K562 (cell line): ENCODE measurements at regions not wholly inside any gene's neighbourhood (a gene's known extent, or its start where the extent isn't known, plus 50 kb on each side); places are given as distances from the start of the nearest gene placed in this dataset.

Experiments used
- ATAC-seq: fragments of 200-7000 bp; cut with Tn5 transposase; 3 replicates; pipeline ENCODE4 v1.9.1; 2020; ENCODE audit warnings: moderate library complexity
- BruUV-seq: library from RNA; stranded (reverse); fragments of 400-500 nt; replicated peaks from 2 replicates; lab custom pipeline; 2021; lab: Mats Ljungman, UMichigan
- CTCF ChIA-PET: fragments of 300-600 bp; formaldehyde crosslinking; extraction: SDS; loops from one replicate; lab custom pipeline; 2021; ENCODE audit warnings: low intra/inter-chr PET ratio; lab: Yijun Ruan, JAX
- POLR2A ChIA-PET: fragments of 300-600, 350-650 bp; sonication (Branson Sonifier 250); formaldehyde crosslinking; extraction: SDS; loops from one replicate; lab custom pipeline; 2021; ENCODE audit warnings: antibody characterized with exemption, inconsistent platforms; lab: Yijun Ruan, JAX
- DNase-seq, 4 experiments: peaks; one replicate each; pipeline versions ENCODE4 v3.0.0 to v3.0.0-alpha.2; 2011 to 2018; ENCODE audit warnings: low spot score in 3 of 4, mixed read lengths in 3 of 4; ENCODE audit errors: extremely low read depth in 1 of 4
- FAIRE-seq: peaks from 2 replicates; lab custom pipeline; 2011; peaks lifted over from hg19 to GRCh38; lab: Jason Lieb, UNC
- H2AFZ ChIP-seq: 2 replicates; pipeline ENCODE4 v1.6.0; 2011; ENCODE audit warnings: low read depth, low read length, control low read depth, inconsistent platforms
- H3K27ac ChIP-seq: fragments of 200-600 bp; 3 replicates; pipeline ENCODE4 v1.8.0; 2011; ENCODE audit warnings: low read depth, mild to moderate bottlenecking, control low read depth, inconsistent platforms, low read length, moderate library complexity, mixed read lengths; ENCODE audit errors: extremely low read depth
- H3K27me3 ChIP-seq, 2 experiments: fragments of 300-600 bp in 1 of 2; 2 replicates in 1 of 2; 3 replicates in 1 of 2; pipeline versions ENCODE4 v1.6.0 to v1.8.0; 2011; ENCODE audit warnings: inconsistent platforms in 2 of 2, low read length in 2 of 2, mild to moderate bottlenecking in 1 of 2, mixed read lengths in 1 of 2, moderate library complexity in 1 of 2; ENCODE audit not compliant: control insufficient read depth in 2 of 2, insufficient read depth in 2 of 2
- H3K36me3 ChIP-seq: fragments of 300-600 bp; 3 replicates; pipeline ENCODE4 v1.8.0; 2011; ENCODE audit warnings: mild to moderate bottlenecking, low read length, inconsistent platforms; ENCODE audit not compliant: control insufficient read depth, insufficient read depth
- H3K4me1 ChIP-seq, 2 experiments: fragments of 200-600 bp in 1 of 2; replicated peaks in 1 of 2; 2 replicates in 1 of 2; 3 replicates in 1 of 2; pipeline versions ENCODE4 v1.5.1 to v1.8.0; 2011; ENCODE audit warnings: inconsistent platforms in 2 of 2, low read length in 2 of 2, mild to moderate bottlenecking in 1 of 2, mixed read lengths in 1 of 2, moderate library complexity in 1 of 2; ENCODE audit not compliant: control insufficient read depth in 2 of 2, insufficient read depth in 2 of 2
- H3K4me2 ChIP-seq: 2 replicates; pipeline ENCODE4 v1.6.1; 2011; ENCODE audit warnings: low read length, control low read depth, inconsistent platforms, mixed read lengths; ENCODE audit not compliant: insufficient read depth
- H3K4me3 ChIP-seq: fragments of 200-600 bp; sonication (generic), shearing (Covaris generic); 2 replicates; pipeline ENCODE4 v1.5.1; 2016; ENCODE audit warnings: control low read depth, inconsistent platforms
- H3K79me2 ChIP-seq: fragments of 200-600 bp; 3 replicates; pipeline ENCODE4 v1.8.0; 2011; ENCODE audit warnings: low read length, inconsistent platforms; ENCODE audit not compliant: control insufficient read depth, insufficient read depth
- H3K9ac ChIP-seq, 2 experiments: 2 replicates each; pipeline versions ENCODE4 v1.6.0 to v1.6.1; 2011; ENCODE audit warnings: low read depth in 2 of 2, low read length in 2 of 2, control low read depth in 1 of 2, inconsistent platforms in 1 of 2, mild to moderate bottlenecking in 1 of 2, mixed read lengths in 1 of 2; ENCODE audit not compliant: insufficient read depth in 1 of 2
- H3K9me1 ChIP-seq: one replicate; pipeline ENCODE4 v1.6.0; 2011; ENCODE audit warnings: inconsistent platforms, mild to moderate bottlenecking, low read length, moderate library complexity; ENCODE audit not compliant: control insufficient read depth, insufficient read depth
- H3K9me3 ChIP-seq: replicated peaks from 2 replicates; pipeline ENCODE4 v1.5.1; 2011; ENCODE audit warnings: low read depth, low read length, inconsistent platforms; ENCODE audit not compliant: control insufficient read depth, insufficient read depth
- H4K20me1 ChIP-seq: replicated peaks from 2 replicates; pipeline ENCODE4 v1.6.1; 2011; ENCODE audit warnings: low read length, inconsistent platforms, mixed read lengths; ENCODE audit not compliant: control insufficient read depth, insufficient read depth
- GABPB1 ChIP-seq: sonication (generic); formaldehyde crosslinking; IDR thresholded peaks from 2 replicates; pipeline ENCODE4 v1.8.0; 2022; ENCODE audit warnings: mild to moderate bottlenecking, missing genetic modification reagents
- ZFX ChIP-seq: sonication (generic); formaldehyde crosslinking; IDR thresholded peaks from 2 replicates; pipeline ENCODE4 v1.8.0; 2022; ENCODE audit warnings: mild to moderate bottlenecking, missing genetic modification reagents, moderate library complexity
- WGBS: fragments of 100-300 bp; shearing (Covaris generic); methylation state at CpG from one replicate; pipeline ENCODE4 v1.1.6; 2016; ENCODE audit warnings: low coverage, mixed read lengths; ENCODE audit not compliant: insufficient coverage; ENCODE audit errors: missing lambda C conversion rate; 5-methylcytosine and 5-hydroxymethylcytosine counted together
- in situ Hi-C: fragments of 300-500 bp; cut with MboI; formaldehyde crosslinking; loops from 4 replicates; pipeline ENCODE4 v1.15.0; 2018; ENCODE audit warnings: inconsistent platforms, mixed read lengths
- intact Hi-C: fragments of 100-400 bp; cut with micrococcal nuclease; formaldehyde crosslinking; loops from 2 replicates; pipeline ENCODE4 v1.14.2; 2022
- TF ChIP-seq, protein P1 (sequence below): fragments of 450-650 bp; IDR thresholded peaks from 2 replicates; pipeline ENCODE4 v1.6.1; 2016
- TF ChIP-seq, protein P2 (sequence below): fragments of 250-450 bp; sonication (Bioruptor Pico); IDR thresholded peaks from 2 replicates; pipeline ENCODE4 v1.8.0; 2022; ENCODE audit warnings: inconsistent platforms, mild to moderate bottlenecking, moderate library complexity, borderline replicate concordance
- TF ChIP-seq, protein P3 (sequence below): fragments of 450-650 bp; IDR thresholded peaks from 2 replicates; pipeline ENCODE4 v1.6.1; 2017; ENCODE audit warnings: antibody characterized with exemption
- TF ChIP-seq, protein P4 (sequence below): fragments of 200-600 bp; sonication (generic); IDR thresholded peaks from one replicate; pipeline ENCODE4 v1.6.1; 2012; ENCODE audit warnings: mild to moderate bottlenecking, low read depth, low read length, inconsistent platforms

DNA sequence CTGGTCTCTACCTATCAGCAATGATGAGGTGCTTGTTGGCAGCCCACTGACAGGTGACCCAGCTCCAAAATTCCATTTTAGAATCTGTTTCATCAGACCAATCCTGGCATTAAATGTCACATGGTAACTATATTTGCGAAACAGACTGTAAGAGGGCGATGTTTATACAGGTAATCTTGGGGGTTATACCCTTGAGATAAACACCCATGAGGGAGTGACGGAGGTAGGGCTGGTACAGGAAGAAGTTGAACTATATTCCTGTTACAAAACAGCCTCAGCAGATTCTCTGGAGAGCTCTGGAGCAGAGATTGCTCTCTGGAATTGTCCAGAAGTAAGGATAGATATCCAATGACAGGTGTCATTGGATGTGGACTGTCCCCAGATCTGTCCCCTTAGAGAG is 444.8 kb upstream of the DPP6 start:
- in situ Hi-C loops: no loop called here
- TF ChIP-seq, protein P1, sequence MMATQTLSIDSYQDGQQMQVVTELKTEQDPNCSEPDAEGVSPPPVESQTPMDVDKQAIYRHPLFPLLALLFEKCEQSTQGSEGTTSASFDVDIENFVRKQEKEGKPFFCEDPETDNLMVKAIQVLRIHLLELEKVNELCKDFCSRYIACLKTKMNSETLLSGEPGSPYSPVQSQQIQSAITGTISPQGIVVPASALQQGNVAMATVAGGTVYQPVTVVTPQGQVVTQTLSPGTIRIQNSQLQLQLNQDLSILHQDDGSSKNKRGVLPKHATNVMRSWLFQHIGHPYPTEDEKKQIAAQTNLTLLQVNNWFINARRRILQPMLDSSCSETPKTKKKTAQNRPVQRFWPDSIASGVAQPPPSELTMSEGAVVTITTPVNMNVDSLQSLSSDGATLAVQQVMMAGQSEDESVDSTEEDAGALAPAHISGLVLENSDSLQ: no peak
- TF ChIP-seq, protein P2, sequence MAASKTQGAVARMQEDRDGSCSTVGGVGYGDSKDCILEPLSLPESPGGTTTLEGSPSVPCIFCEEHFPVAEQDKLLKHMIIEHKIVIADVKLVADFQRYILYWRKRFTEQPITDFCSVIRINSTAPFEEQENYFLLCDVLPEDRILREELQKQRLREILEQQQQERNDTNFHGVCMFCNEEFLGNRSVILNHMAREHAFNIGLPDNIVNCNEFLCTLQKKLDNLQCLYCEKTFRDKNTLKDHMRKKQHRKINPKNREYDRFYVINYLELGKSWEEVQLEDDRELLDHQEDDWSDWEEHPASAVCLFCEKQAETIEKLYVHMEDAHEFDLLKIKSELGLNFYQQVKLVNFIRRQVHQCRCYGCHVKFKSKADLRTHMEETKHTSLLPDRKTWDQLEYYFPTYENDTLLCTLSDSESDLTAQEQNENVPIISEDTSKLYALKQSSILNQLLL (CRISPR knock-in tag): no peak
- TF ChIP-seq, protein P3, sequence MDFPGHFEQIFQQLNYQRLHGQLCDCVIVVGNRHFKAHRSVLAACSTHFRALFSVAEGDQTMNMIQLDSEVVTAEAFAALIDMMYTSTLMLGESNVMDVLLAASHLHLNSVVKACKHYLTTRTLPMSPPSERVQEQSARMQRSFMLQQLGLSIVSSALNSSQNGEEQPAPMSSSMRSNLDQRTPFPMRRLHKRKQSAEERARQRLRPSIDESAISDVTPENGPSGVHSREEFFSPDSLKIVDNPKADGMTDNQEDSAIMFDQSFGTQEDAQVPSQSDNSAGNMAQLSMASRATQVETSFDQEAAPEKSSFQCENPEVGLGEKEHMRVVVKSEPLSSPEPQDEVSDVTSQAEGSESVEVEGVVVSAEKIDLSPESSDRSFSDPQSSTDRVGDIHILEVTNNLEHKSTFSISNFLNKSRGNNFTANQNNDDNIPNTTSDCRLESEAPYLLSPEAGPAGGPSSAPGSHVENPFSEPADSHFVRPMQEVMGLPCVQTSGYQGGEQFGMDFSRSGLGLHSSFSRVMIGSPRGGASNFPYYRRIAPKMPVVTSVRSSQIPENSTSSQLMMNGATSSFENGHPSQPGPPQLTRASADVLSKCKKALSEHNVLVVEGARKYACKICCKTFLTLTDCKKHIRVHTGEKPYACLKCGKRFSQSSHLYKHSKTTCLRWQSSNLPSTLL: no peak
- TF ChIP-seq, protein P4, sequence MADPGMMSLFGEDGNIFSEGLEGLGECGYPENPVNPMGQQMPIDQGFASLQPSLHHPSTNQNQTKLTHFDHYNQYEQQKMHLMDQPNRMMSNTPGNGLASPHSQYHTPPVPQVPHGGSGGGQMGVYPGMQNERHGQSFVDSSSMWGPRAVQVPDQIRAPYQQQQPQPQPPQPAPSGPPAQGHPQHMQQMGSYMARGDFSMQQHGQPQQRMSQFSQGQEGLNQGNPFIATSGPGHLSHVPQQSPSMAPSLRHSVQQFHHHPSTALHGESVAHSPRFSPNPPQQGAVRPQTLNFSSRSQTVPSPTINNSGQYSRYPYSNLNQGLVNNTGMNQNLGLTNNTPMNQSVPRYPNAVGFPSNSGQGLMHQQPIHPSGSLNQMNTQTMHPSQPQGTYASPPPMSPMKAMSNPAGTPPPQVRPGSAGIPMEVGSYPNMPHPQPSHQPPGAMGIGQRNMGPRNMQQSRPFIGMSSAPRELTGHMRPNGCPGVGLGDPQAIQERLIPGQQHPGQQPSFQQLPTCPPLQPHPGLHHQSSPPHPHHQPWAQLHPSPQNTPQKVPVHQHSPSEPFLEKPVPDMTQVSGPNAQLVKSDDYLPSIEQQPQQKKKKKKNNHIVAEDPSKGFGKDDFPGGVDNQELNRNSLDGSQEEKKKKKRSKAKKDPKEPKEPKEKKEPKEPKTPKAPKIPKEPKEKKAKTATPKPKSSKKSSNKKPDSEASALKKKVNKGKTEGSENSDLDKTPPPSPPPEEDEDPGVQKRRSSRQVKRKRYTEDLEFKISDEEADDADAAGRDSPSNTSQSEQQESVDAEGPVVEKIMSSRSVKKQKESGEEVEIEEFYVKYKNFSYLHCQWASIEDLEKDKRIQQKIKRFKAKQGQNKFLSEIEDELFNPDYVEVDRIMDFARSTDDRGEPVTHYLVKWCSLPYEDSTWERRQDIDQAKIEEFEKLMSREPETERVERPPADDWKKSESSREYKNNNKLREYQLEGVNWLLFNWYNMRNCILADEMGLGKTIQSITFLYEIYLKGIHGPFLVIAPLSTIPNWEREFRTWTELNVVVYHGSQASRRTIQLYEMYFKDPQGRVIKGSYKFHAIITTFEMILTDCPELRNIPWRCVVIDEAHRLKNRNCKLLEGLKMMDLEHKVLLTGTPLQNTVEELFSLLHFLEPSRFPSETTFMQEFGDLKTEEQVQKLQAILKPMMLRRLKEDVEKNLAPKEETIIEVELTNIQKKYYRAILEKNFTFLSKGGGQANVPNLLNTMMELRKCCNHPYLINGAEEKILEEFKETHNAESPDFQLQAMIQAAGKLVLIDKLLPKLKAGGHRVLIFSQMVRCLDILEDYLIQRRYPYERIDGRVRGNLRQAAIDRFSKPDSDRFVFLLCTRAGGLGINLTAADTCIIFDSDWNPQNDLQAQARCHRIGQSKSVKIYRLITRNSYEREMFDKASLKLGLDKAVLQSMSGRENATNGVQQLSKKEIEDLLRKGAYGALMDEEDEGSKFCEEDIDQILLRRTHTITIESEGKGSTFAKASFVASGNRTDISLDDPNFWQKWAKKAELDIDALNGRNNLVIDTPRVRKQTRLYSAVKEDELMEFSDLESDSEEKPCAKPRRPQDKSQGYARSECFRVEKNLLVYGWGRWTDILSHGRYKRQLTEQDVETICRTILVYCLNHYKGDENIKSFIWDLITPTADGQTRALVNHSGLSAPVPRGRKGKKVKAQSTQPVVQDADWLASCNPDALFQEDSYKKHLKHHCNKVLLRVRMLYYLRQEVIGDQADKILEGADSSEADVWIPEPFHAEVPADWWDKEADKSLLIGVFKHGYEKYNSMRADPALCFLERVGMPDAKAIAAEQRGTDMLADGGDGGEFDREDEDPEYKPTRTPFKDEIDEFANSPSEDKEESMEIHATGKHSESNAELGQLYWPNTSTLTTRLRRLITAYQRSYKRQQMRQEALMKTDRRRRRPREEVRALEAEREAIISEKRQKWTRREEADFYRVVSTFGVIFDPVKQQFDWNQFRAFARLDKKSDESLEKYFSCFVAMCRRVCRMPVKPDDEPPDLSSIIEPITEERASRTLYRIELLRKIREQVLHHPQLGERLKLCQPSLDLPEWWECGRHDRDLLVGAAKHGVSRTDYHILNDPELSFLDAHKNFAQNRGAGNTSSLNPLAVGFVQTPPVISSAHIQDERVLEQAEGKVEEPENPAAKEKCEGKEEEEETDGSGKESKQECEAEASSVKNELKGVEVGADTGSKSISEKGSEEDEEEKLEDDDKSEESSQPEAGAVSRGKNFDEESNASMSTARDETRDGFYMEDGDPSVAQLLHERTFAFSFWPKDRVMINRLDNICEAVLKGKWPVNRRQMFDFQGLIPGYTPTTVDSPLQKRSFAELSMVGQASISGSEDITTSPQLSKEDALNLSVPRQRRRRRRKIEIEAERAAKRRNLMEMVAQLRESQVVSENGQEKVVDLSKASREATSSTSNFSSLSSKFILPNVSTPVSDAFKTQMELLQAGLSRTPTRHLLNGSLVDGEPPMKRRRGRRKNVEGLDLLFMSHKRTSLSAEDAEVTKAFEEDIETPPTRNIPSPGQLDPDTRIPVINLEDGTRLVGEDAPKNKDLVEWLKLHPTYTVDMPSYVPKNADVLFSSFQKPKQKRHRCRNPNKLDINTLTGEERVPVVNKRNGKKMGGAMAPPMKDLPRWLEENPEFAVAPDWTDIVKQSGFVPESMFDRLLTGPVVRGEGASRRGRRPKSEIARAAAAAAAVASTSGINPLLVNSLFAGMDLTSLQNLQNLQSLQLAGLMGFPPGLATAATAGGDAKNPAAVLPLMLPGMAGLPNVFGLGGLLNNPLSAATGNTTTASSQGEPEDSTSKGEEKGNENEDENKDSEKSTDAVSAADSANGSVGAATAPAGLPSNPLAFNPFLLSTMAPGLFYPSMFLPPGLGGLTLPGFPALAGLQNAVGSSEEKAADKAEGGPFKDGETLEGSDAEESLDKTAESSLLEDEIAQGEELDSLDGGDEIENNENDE: no peak
- TF ChIP-seq ZFX (no peak), GABPB1 (CRISPR knock-in tag) (no peak)

More for the DNA sequence above, 444.8 kb upstream of the DPP6 start:
- no peaks in the 10 kb centered on the region for H3K79me2 ChIP-seq
- no TSS peak for BruUV-seq
- H3K4me2 ChIP-seq: no peak overlapping the region
- WGBS: 0% methylated on average over 3 of the region's 3 CpGs
- ATAC-seq: no peak
- H3K36me3 ChIP-seq: no peaks in the 10 kb centered on the region
- H4K20me1 ChIP-seq: no peaks in the 10 kb centered on the region
- H3K9me3 ChIP-seq: no peaks in the 10 kb centered on the region
- no peaks in the 10 kb centered on the region for H3K4me1 ChIP-seq
- FAIRE-seq: no peak
- no peak overlapping the region for H2AFZ ChIP-seq
- ChIA-PET CTCF (no interaction called here), POLR2A (no interaction called here)
- no peaks in the 10 kb centered on the region for H3K9me1 ChIP-seq
- DNase-seq: no peak
- no peaks in the 10 kb centered on the region for H3K27me3 ChIP-seq
- H3K27ac ChIP-seq: no peak overlapping the region
- intact Hi-C loops: no loop called here
- no peak overlapping the region for H3K4me3 ChIP-seq
- no peak overlapping the region for H3K9ac ChIP-seq
